ENCODE measurements at regions not wholly inside any gene's neighbourhood (a gene's known extent, or its start where the extent isn't known, plus 50 kb on each side); places are given as distances from the start of the nearest gene placed in this dataset.

- TF ChIP-seq CTCF (conservative IDR thresholded peaks at IDR 0.05 in 1 of 2, IDR thresholded peaks at IDR 0.05 in 1 of 2; ENCODE audit: extremely low read depth in 1 of 2, insufficient read depth in 1 of 2, low read depth in 1 of 2, low read length in 2 of 2) (peak; percentile 32 to 44), EZH2 (IDR thresholded peaks at IDR 0.05; ENCODE audit: borderline replicate concordance, low read length) (no peak)
Observed at GRCh38 chrX:63506320-63506719, 155.2 kb upstream of the SPIN4 start.
